ENCODE measurements at regions not wholly inside any gene's neighbourhood (a gene's known extent, or its start where the extent isn't known, plus 50 kb on each side); places are given as distances from the start of the nearest gene placed in this dataset.
"Not testable (repeated sequence)": the region's sequence is repeated elsewhere in the genome, so short reads cannot be mapped to it uniquely, and the experiment has no call there.

- H3K9me3 ChIP-seq = no peaks in the 10 kb centered on the region
- no peak overlapping the region for H3K27ac ChIP-seq
- no peak overlapping the region for H3K4me3 ChIP-seq
- H3K36me3 ChIP-seq = no peaks in the 10 kb centered on the region
- TF ChIP-seq, protein P1, sequence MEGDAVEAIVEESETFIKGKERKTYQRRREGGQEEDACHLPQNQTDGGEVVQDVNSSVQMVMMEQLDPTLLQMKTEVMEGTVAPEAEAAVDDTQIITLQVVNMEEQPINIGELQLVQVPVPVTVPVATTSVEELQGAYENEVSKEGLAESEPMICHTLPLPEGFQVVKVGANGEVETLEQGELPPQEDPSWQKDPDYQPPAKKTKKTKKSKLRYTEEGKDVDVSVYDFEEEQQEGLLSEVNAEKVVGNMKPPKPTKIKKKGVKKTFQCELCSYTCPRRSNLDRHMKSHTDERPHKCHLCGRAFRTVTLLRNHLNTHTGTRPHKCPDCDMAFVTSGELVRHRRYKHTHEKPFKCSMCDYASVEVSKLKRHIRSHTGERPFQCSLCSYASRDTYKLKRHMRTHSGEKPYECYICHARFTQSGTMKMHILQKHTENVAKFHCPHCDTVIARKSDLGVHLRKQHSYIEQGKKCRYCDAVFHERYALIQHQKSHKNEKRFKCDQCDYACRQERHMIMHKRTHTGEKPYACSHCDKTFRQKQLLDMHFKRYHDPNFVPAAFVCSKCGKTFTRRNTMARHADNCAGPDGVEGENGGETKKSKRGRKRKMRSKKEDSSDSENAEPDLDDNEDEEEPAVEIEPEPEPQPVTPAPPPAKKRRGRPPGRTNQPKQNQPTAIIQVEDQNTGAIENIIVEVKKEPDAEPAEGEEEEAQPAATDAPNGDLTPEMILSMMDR (IDR thresholded peaks at IDR 0.05) = no peak
- TF ChIP-seq POLR2A (IDR thresholded peaks at IDR 0.05) = no peak
- no peak for TF ChIP-seq EP300 (IDR thresholded peaks at IDR 0.05)
- TF ChIP-seq POLR2AphosphoS5 (IDR thresholded peaks at IDR 0.05) = no peak
- intact Hi-C loops (cut with DNase I) = no loop called here
- 76 to 84% methylated on average over 9 of the region's 9 CpGs for WGBS, 2 donors
- peaks cover 0 to 4% (median 0%) of the 10 kb centered on the region in 4 donors for H3K4me1 ChIP-seq
- peak; percentile 3 for DNase-seq
- no peaks in the 10 kb centered on the region for H3K27me3 ChIP-seq
Measured at GRCh38 chr20:57773059-57773815, 63.4 kb upstream of the PMEPA1 start.

DNA sequence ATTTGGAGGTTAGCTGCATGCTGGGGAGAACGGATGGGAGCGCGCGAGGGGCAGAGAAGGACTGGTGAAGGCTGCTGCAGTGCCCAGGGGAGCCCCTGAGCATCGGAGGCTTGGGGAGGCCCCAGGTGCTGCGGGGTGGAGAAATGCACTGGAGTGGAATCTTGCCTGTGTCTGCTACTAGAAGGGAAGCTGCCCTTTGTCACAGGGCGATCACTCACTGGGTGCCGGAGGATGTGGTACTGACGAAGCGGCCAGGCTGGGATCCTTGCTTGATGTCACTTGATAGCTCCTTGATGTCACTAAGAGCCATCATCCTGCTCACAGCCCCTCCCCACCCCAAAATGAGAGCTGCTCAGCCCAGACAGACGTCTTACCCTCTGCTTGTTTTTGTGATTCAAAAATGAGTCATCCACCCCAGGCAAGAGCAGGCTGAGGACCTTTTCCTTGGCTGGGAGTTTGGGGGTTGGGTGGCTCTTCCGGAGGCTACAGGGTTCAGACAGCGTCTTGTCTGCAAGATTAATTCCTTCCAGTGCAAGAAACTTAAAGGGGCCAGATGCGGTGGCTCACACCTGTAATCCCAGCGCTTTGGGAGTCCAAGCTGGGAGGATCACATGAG lies 62.6 kb upstream of the PMEPA1 start:
- DNase-seq = peak; percentile 33
- Histone ChIP-seq H3K27ac (no peak overlapping the region), H3K4me3 (no peak overlapping the region), H3K9me3 (no peaks in the 10 kb centered on the region), H3K36me3 (no peaks in the 10 kb centered on the region), H3K4me1 (peaks cover 0 to 4% (median 0%) of the 10 kb centered on the region in 4 donors), H3K27me3 (no peaks in the 10 kb centered on the region)
- TF ChIP-seq, protein P1 (IDR thresholded peaks at IDR 0.05) = no peak
- no peak for TF ChIP-seq POLR2AphosphoS5 (IDR thresholded peaks at IDR 0.05)
- TF ChIP-seq EP300 (IDR thresholded peaks at IDR 0.05) = no peak
- TF ChIP-seq POLR2A (IDR thresholded peaks at IDR 0.05) = no peak
- 77 to 78% methylated on average over 15 of the region's 15 CpGs for WGBS, 2 donors
- intact Hi-C loops (cut with DNase I) = no loop called here

GRCh38 chr20:57770852-57771720 lies 61.3 kb upstream of the PMEPA1 start:
- Histone ChIP-seq H3K27ac (no peak overlapping the region), H3K4me1 (peaks cover 0 to 4% (median 0%) of the 10 kb centered on the region in 4 donors), H3K36me3 (no peaks in the 10 kb centered on the region), H3K4me3 (no peak overlapping the region), H3K27me3 (no peaks in the 10 kb centered on the region), H3K9me3 (no peaks in the 10 kb centered on the region)
- 88% methylated on average over 15 of the region's 15 CpGs for WGBS, 2 donors
- TF ChIP-seq, protein P1 (IDR thresholded peaks at IDR 0.05) = no peak
- TF ChIP-seq EP300 (IDR thresholded peaks at IDR 0.05) (no peak), POLR2A (IDR thresholded peaks at IDR 0.05) (no peak), POLR2AphosphoS5 (IDR thresholded peaks at IDR 0.05) (no peak)
- intact Hi-C loops (cut with DNase I) = no loop called here
- DNase-seq = peak; percentile 32

- H3K4me1 ChIP-seq; intact Hi-C loops (cut with DNase I); H3K27ac ChIP-seq; H3K36me3 ChIP-seq; H3K9me3 ChIP-seq; H3K4me3 ChIP-seq; H3K27me3 ChIP-seq: not testable (repeated sequence)
- peak; percentile 11 for DNase-seq
- WGBS, 2 donors = 84 to 91% methylated on average over 8 of the region's 8 CpGs
Measured at GRCh38 chr20:57770401-57770800, 60.6 kb upstream of the PMEPA1 start.

GRCh38 chr20:57769756-57770155 lies 59.9 kb upstream of the PMEPA1 start:
- no peak for TF ChIP-seq POLR2A (IDR thresholded peaks at IDR 0.05)
- TF ChIP-seq POLR2AphosphoS5 (IDR thresholded peaks at IDR 0.05) = no peak
- TF ChIP-seq, protein P1 (IDR thresholded peaks at IDR 0.05) = no peak
- no peak for TF ChIP-seq EP300 (IDR thresholded peaks at IDR 0.05)

More at GRCh38 chr20:57769756-57770155, 59.9 kb upstream of the PMEPA1 start:
- Histone ChIP-seq H3K4me1 (peaks cover 0 to 4% (median 0%) of the 10 kb centered on the region in 4 donors), H3K27ac (no peak overlapping the region), H3K9me3 (no peaks in the 10 kb centered on the region), H3K36me3 (no peaks in the 10 kb centered on the region), H3K4me3 (no peak overlapping the region), H3K27me3 (no peaks in the 10 kb centered on the region)
- WGBS, 2 donors = 70 to 74% methylated on average over 5 of the region's 5 CpGs
- intact Hi-C loops (cut with DNase I) = no loop called here
- peak; percentile 4 for DNase-seq
